OCI-LY3 (cell line): ENCODE measurements at regions not wholly inside any gene's neighbourhood (a gene's known extent, or its start where the extent isn't known, plus 50 kb on each side); places are given as distances from the start of the nearest gene placed in this dataset.

Source experiments
- CTCF ChIP-seq: fragments of 200-600, 300-600 bp; sonication (generic); IDR thresholded peaks from 2 replicates; pipeline ENCODE4 v1.5.1; 2014; ENCODE audit warnings: antibody characterized with exemption, low read length, low read depth
- EZH2phosphoT487 ChIP-seq: fragments of 200-600 bp; shearing (Covaris generic); IDR thresholded peaks from 2 replicates; pipeline ENCODE4 v1.6.1; 2018; ENCODE audit warnings: antibody characterized with exemption, mixed run types, low read depth

- TF ChIP-seq CTCF (no peak), EZH2phosphoT487 (no peak)
Measured at GRCh38 chr17:70618641-70619040, 449.3 kb downstream of the KCNJ2 start.
